Hepatocyte (in vitro differentiated cells): ENCODE measurements at regions not wholly inside any gene's neighbourhood (a gene's known extent, or its start where the extent isn't known, plus 50 kb on each side); places are given as distances from the start of the nearest gene placed in this dataset.

ENCODE experiments used
- DNase-seq: peaks from one replicate; pipeline ENCODE4 v3.0.0-alpha.2; 2016; ENCODE audit warnings: low spot score
- H2AFZ ChIP-seq: fragments of 200-600 bp; sonication (generic); 2 replicates; pipeline ENCODE4 v1.6.0; 2016; ENCODE audit warnings: antibody characterized with exemption, mild to moderate bottlenecking
- H3K27ac ChIP-seq: fragments of 200-600 bp; sonication (generic); 2 replicates; pipeline ENCODE4 v1.5.1; 2016; ENCODE audit warnings: mild to moderate bottlenecking
- H3K27me3 ChIP-seq: fragments of 200-600 bp; sonication (generic); 2 replicates; pipeline ENCODE4 v1.6.1; 2016
- H3K36me3 ChIP-seq: fragments of 200-600 bp; sonication (generic); replicated peaks from 2 replicates; pipeline ENCODE4 v1.5.1; 2016; ENCODE audit warnings: low read depth; ENCODE audit not compliant: insufficient read depth
- H3K4me1 ChIP-seq: fragments of 200-600 bp; sonication (generic); 2 replicates; pipeline ENCODE4 v1.5.1; 2016; ENCODE audit warnings: mild to moderate bottlenecking, moderate library complexity; ENCODE audit not compliant: insufficient read depth
- H3K4me2 ChIP-seq: fragments of 200-600 bp; sonication (generic); 2 replicates; pipeline ENCODE4 v1.6.0; 2016
- H3K4me3 ChIP-seq: fragments of 200-600 bp; sonication (generic); 2 replicates; pipeline ENCODE4 v1.5.1; 2016; ENCODE audit warnings: mild to moderate bottlenecking
- H3K79me2 ChIP-seq: fragments of 200-600 bp; sonication (generic); 2 replicates; pipeline ENCODE4 v1.6.0; 2017; ENCODE audit warnings: mild to moderate bottlenecking
- H3K9me2 ChIP-seq: fragments of 200-600 bp; sonication (generic); replicated peaks from 2 replicates; pipeline ENCODE4 v1.6.0; 2017; ENCODE audit warnings: mild to moderate bottlenecking; ENCODE audit not compliant: insufficient read depth
- H3K9me3 ChIP-seq: fragments of 200-600 bp; sonication (generic); 2 replicates; pipeline ENCODE4 v1.5.1; 2016; ENCODE audit warnings: low read depth, mild to moderate bottlenecking
- H4K20me1 ChIP-seq: fragments of 200-600 bp; sonication (generic); 2 replicates; pipeline ENCODE4 v1.6.0; 2016; ENCODE audit warnings: mild to moderate bottlenecking; ENCODE audit not compliant: insufficient read depth, poor library complexity, severe bottlenecking
- EZH2 ChIP-seq: fragments of 200-600 bp; sonication (generic); IDR thresholded peaks from 2 replicates; pipeline ENCODE4 v1.6.1; 2016; ENCODE audit warnings: antibody characterized with exemption, mild to moderate bottlenecking, borderline replicate concordance
- EZH2phosphoT487 ChIP-seq: fragments of 200-600 bp; sonication (generic); IDR thresholded peaks from one replicate; pipeline ENCODE4 v1.6.1; 2018; ENCODE audit warnings: antibody characterized with exemption, mild to moderate bottlenecking, low read depth, moderate library complexity; ENCODE audit not compliant: unreplicated experiment, severe bottlenecking
- WGBS: methylation state at CpG from one replicate; pipeline ENCODE4 v1.1.6; 2016; ENCODE audit warnings: low lambda C conversion rate; ENCODE audit errors: missing lambda C conversion rate; 5-methylcytosine and 5-hydroxymethylcytosine counted together
- TF ChIP-seq, protein P1 (sequence below): fragments of 200-600 bp; sonication (generic); IDR thresholded peaks from 2 replicates; pipeline ENCODE4 v1.5.1; 2016; ENCODE audit warnings: antibody characterized with exemption, mild to moderate bottlenecking; ENCODE audit not compliant: poor library complexity

DNA sequence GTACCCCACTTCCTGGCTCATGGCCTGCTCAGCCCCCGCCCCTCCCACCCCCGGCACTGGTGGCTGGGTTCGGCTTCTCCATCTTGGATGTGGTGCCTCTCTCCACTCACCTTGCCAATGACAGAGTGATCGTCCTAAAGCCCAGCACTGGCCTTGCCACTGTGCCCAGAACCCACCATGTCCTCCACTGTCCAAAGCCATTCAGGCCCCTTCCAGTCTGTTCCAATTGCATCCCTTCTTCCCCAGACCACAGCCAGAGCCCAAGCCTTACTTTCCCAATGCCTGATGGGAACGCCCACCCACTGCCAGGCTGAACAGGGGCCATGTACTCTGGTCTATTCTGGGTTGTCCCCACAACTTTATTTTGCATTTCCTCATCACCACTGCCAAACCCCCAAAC lies 625.8 kb upstream of the B3GAT1 start:
- 92% methylated on average over 5 of the region's 5 CpGs for WGBS
- Histone ChIP-seq H3K4me2 (no peak overlapping the region), H3K9me2 (no peaks in the 10 kb centered on the region)

DNA sequence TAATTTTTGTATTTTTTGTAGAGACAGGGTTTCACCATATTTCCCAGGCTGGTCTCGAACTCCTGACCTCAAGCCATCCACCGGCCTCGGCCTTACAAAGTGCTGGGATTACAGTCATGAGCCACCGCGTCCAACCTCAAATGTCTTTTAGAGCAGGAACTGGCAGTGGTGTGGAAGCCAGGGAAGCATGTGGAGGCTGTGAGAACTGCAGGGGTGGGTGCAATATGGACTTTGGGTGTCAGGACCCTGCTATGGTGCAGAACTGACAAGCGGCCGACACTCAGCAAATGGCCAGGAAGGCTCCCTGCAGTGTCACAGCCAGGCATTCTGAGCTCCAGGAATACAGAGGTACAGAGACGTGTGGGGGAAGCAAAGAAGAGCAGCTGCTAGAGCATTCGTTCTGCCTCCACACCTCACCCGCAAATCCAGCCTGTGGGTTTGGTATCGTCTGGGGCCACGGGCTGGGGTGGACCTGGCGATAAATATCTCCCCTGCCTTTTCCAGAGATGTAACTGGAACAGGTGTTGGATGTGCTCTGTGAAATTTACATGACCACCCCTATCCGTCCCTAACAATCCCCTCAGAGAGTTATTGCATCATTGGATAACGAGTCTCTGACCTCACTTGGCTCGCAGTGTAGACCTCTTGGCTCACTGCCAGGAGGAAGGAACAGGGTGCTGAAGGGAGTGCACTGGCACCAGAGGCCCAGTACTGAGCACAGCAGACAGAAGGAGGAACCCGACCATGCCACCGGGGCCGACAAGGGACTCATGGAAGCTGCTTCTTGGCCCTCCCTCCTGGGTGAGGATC lies 624.7 kb upstream of the B3GAT1 start:
- TF ChIP-seq EZH2phosphoT487 (no peak), EZH2 (no peak)
- TF ChIP-seq, protein P1, sequence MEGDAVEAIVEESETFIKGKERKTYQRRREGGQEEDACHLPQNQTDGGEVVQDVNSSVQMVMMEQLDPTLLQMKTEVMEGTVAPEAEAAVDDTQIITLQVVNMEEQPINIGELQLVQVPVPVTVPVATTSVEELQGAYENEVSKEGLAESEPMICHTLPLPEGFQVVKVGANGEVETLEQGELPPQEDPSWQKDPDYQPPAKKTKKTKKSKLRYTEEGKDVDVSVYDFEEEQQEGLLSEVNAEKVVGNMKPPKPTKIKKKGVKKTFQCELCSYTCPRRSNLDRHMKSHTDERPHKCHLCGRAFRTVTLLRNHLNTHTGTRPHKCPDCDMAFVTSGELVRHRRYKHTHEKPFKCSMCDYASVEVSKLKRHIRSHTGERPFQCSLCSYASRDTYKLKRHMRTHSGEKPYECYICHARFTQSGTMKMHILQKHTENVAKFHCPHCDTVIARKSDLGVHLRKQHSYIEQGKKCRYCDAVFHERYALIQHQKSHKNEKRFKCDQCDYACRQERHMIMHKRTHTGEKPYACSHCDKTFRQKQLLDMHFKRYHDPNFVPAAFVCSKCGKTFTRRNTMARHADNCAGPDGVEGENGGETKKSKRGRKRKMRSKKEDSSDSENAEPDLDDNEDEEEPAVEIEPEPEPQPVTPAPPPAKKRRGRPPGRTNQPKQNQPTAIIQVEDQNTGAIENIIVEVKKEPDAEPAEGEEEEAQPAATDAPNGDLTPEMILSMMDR: no peak
- 82% methylated on average over 19 of the region's 19 CpGs for WGBS
- H3K4me1 ChIP-seq: no peaks in the 10 kb centered on the region

More for the DNA sequence above, 625.8 kb upstream of the B3GAT1 start:
- Histone ChIP-seq H3K27me3 (no peaks in the 10 kb centered on the region), H3K79me2 (no peaks in the 10 kb centered on the region), H3K36me3 (no peaks in the 10 kb centered on the region), H3K27ac (no peak overlapping the region), H4K20me1 (no peaks in the 10 kb centered on the region), H2AFZ (no peak overlapping the region), H3K9me3 (no peaks in the 10 kb centered on the region), H3K4me1 (no peaks in the 10 kb centered on the region), H3K4me3 (no peak overlapping the region)
- TF ChIP-seq EZH2 (no peak), EZH2phosphoT487 (no peak)
- TF ChIP-seq, protein P1: no peak
- DNase-seq: no peak

GRCh38 chr11:135035282-135035681 lies 623.2 kb upstream of the B3GAT1 start:
- no peaks in the 10 kb centered on the region for H3K79me2 ChIP-seq
- H3K36me3 ChIP-seq: no peaks in the 10 kb centered on the region
- H3K27me3 ChIP-seq: no peaks in the 10 kb centered on the region
- no peak overlapping the region for H3K4me2 ChIP-seq
- H3K9me2 ChIP-seq: no peaks in the 10 kb centered on the region
- H3K4me1 ChIP-seq: no peaks in the 10 kb centered on the region
- TF ChIP-seq, protein P1: no peak
- TF ChIP-seq EZH2: no peak
- TF ChIP-seq EZH2phosphoT487: no peak
- 85% methylated on average over 3 of the region's 3 CpGs for WGBS
- H2AFZ ChIP-seq: no peak overlapping the region
- no peaks in the 10 kb centered on the region for H3K9me3 ChIP-seq
- no peaks in the 10 kb centered on the region for H4K20me1 ChIP-seq
- no peak overlapping the region for H3K27ac ChIP-seq
- H3K4me3 ChIP-seq: no peak overlapping the region
- no peak for DNase-seq

More for the DNA sequence above, 624.7 kb upstream of the B3GAT1 start:
- Histone ChIP-seq H3K36me3 (no peaks in the 10 kb centered on the region), H4K20me1 (no peaks in the 10 kb centered on the region), H3K4me2 (no peak overlapping the region), H3K4me3 (no peak overlapping the region), H3K27ac (no peak overlapping the region), H3K9me3 (no peaks in the 10 kb centered on the region), H3K27me3 (no peaks in the 10 kb centered on the region), H2AFZ (no peak overlapping the region), H3K9me2 (no peaks in the 10 kb centered on the region), H3K79me2 (no peaks in the 10 kb centered on the region)
- no peak for DNase-seq
